Hippocampal formation (tissue), 2 donors: ENCODE measurements at regions not wholly inside any gene's neighbourhood (a gene's known extent, or its start where the extent isn't known, plus 50 kb on each side); places are given as distances from the start of the nearest gene placed in this dataset.

Experiments
- DNase-seq, 2 donors: peaks; one replicate each; lab custom pipeline; 2025; lab: John Stamatoyannopoulos, UW

GRCh38 chrX:46447384-46447783 lies 97.8 kb downstream of the ZNF674 start:
- no peak for DNase-seq

GRCh38 chrX:46446727-46447378 lies 98.4 kb downstream of the ZNF674 start:
- peak; percentile 37 to 65 for DNase-seq

DNA sequence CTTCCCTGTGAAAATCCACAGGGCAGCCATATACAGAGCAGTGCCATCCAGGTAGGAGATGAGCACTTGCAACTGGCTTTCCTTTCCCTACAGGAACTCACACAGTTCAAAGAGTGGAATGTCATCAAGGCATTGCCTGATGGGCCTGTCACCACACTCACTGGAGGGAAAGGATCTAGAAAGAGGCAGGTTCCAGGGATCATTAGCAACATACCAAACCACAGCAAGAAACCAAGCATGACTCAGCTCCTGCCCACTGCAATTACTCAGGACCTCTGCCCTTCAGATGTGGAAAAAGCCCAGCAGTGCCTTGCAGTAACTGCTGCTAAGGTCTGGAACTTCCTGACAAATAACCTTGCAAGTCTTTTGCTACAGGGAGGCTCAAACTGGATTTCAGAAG lies 101.2 kb downstream of the ZNF674 start:
- DNase-seq = no peak

DNA sequence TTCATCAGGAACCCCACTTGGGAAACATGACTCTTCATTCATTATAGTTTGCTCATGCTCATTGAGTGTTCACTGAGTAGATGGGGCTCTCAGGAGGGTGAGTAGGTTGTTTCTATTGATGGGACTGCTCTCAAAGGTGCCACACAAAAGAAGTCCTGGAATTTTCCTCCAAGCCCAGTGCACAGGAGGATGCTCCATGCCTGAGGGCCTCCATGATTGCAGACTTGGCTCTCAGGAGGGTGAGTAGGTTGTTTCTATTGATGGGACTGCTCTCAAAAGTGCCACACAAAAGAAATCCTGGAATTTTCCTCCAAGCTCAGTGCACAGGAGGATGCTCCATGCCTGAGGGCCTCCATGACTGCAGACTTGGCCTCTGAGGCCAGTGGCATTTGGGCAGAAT lies 108.5 kb downstream of the ZNF674 start:
- DNase-seq = no peak

GRCh38 chrX:46433892-46434291 lies 111.3 kb downstream of the ZNF674 start:
- DNase-seq = no peak

- DNase-seq = peak; percentile 2 to 21
Observed at GRCh38 chrX:46408553-46409407, 136.4 kb downstream of the ZNF674 start.

DNA sequence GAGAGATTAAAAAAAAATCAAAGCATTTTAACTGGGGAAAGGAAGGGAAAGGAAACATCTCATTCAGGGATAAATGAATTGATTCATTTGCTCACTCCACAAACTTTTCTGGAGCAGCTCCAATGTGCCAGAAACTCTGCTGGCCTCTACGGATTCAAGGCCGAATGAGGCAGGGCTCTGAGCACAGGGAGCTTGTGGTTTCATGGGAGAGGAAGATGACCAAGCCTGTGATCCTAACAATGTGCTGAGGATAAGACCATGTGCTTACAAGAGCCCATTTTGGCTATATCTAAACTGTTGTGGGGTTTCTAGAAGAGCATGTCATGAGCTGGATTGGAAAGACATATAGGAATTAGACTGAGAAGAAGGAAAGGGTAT lies 137.5 kb downstream of the ZNF674 start:
- DNase-seq = no peak

DNA sequence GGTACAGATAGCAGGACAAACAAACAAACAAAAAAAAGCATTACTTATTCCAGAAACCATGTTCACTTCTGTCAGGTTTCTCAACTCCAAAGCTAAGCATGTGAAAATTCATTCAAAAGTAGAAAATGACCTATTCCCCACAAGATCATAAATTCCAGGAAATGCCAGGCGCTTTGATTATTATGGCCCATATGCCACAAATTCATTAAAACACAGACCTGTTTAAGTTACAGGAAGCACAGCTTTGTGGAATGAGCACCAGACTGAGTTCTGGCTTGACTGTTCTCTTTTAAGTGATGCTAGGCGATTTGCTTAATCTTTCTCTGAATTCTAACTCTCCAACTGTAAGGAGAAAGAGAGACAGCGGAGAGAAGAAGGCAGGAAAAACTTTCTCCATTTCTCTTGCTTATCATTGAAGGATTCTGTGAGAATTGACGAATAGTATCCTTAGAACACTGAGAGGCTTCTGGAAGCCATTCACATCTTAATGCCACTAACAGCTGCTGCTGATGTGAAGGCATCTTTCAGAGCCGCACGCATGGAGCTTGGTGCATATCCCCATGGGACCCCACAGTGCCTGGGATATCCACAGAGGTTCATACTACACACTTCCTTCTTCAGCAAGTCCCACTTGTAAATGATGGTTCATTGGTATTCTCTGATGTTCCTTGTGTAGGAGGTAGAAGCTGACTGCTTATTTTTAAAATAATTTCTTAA lies 138.0 kb downstream of the ZNF674 start:
- no peak for DNase-seq

DNA sequence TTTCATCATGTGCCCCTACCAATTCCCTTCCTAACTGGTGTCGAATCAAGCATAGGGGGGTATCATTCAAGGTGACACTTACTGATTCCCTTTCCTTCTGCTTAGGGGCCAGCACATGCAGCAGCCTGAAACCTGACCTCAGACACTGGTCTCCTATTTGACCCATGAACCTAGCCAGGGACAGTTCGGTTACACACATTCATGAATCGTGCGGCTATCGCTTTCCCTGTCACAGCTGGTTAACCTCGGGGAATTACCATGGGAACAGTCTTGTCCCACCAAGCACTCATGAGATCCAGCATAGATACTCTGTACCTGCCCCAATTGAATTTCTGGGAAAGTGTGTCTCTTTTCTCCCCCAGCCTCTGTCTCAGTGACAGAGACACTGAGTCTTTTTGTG lies 140.4 kb downstream of the ZNF674 start:
- DNase-seq = no peak

- DNase-seq = no peak
Observed at GRCh38 chrX:46400530-46401443, 144.4 kb downstream of the ZNF674 start.

DNA sequence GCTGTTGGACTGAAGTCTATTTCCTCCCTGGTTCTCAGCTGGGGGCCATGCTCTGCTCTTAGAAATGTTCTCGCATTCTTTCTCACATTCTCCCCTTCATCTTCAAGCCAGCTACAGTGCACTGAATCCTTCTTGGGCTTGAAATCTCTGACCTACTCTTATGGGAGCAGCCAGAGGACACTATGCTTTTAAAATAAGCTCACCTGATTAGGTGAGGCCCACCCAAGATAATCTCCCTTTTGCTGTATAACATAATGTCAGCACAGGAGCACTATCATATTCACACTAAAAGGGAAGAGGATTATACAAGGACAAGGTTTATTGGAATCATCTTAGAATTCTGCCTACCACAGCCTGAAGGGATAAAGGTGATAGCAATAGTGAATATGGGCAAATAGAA lies 146.3 kb downstream of the ZNF674 start:
- DNase-seq = no peak

GRCh38 chrX:46398126-46398525 lies 147.1 kb downstream of the ZNF674 start:
- no peak for DNase-seq

DNA sequence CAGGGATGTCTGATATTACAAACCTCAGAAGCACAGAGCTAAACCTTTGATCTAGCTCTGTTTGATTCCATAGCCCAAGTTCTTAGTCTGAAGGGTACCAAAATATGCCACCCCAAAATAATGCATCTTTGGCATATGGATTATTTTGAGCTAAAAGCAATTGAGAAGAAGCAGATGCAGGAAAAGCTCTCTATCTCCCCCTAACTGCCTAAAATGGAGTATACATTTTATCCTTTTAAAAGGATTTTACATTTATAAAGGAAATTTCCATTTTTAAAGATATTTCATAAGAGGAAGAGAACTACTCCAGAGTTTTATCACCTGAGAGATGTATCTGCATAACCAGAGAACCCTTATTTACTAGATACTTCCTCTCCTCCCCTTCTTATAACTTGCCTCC lies 158.7 kb downstream of the ZNF674 start:
- no peak for DNase-seq

DNA sequence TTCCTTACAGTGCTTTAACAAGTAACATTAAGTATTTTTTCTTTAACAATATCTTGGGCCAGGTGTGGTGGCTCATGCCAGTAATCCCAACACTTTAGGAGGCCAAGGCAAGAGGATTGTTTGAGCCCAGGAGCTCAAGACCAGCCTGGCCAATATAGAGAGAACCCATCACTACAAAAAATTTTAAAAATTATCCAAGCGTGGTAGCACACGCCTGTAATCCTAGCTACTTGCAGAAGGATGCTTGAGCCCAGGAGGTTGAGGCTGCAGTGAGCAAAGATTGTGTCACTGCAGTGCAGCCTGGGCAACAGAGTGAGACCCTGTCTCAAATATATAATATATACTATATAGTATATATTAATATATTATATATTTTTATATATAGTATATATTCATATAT lies 162.2 kb downstream of the ZNF674 start:
- DNase-seq = no peak

GRCh38 chrX:46382595-46382994 lies 162.6 kb downstream of the ZNF674 start:
- DNase-seq = no peak

DNA sequence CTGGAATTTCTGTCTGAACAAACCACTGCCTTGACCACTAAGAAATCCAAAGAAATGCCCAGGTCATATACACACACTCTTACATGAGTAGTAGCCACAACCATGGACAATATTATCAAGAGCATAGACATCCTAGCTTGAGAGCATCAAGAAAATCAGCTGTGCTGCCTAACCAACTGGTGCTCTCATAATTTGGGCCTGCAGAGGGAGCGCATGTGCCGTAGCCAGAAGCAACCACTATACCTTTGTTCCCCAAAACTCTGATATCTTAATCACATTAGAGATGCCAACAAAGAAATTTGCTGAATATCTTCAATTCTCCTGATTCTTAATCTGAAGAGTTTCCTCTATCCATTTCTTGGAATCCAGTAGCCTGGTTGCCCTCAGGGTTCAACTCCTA lies 163.6 kb downstream of the ZNF674 start:
- no peak for DNase-seq

DNA sequence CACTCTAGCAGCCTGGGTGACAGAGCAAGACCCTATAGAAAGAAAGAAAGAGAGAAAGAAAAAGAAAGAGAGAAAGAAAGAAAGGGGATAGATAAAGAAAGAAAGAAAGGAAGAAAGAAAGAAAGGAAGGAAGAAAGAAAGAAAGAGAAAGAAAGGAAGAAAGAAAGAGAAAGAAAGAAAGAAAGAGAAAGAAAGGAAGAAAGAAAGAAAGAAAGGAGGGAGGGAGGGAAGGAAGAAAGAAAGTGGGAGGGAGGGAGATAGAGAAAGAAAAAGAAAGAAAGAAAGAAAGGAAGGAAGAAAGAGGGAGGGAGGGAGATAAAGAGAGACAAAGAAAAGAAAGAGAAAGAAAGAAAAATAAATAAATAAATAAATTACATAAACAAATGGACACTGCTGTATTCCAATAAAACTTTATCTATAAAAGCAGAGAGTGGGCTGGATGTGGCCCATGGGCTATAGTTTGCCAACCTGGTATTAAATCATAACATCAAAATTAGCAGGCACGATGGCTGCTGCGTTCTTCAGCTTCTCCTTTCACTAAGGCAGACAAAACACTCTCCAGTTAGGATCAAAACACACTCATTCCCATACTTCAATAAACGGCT lies 165.0 kb downstream of the ZNF674 start:
- DNase-seq = no peak

DNA sequence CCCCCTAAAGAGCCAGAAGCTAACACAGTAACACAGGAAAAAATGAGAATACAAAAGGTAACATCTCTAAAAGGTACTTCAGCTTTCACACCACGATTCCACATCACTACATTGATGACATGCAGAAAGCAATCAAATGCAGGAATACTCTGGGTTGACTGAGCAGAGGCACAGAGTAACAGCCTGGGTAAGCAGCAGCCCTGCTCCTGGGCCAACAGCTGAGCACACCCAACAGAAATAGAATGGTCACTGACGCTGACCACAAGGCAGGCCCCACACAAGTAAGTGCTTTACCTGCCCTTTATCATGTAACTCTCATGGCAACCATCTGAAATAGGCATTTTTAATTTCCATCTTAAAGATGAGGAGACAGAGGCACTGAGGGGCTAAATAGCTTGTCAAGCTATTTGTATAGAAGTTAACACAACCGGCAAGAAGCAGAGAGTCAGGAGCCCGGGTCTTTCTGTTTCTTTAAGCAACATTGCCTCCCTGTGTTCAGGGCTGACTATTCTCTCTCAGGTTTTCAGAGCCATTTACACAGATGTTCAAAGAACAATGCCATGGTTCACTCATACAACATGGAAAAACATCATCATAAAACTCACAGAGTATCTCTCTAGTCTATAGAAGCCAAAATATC lies 168.9 kb downstream of the ZNF674 start:
- DNase-seq = peak in 1 of 2 donors; percentile 20

- no peak for DNase-seq
Observed at GRCh38 chrX:46375831-46376230, 169.4 kb downstream of the ZNF674 start.

DNA sequence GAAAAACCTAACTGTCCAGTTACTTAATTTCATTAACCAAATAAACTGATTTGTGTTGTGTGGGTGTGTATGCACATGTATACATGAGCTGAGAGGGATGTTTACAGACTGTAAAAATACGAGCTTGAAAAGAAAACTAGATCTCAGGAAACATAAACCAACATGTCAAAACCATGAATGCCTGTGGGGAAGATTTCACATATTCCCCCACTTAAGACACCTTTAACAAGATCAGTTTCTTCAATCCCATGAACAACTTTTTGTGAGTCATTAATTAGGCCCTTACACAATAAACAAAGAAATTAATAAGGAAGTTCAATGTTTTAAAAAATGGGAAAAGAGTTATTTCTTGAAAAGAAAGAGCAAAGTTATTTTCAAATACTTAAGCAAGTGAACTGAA lies 170.8 kb downstream of the ZNF674 start:
- DNase-seq = no peak

GRCh38 chrX:46367491-46367890 lies 177.7 kb downstream of the ZNF674 start:
- DNase-seq = no peak
